Activated T-cell treated with anti-CD3 and anti-CD28 coated beads for 1 hour (primary cell): ENCODE measurements at regions not wholly inside any gene's neighbourhood (a gene's known extent, or its start where the extent isn't known, plus 50 kb on each side); places are given as distances from the start of the nearest gene placed in this dataset.
"Not testable (repeated sequence)": the region's sequence is repeated elsewhere in the genome, so short reads cannot be mapped to it uniquely, and the experiment has no call there.

Source experiments
- DNase-seq: peaks from one replicate; pipeline ENCODE4 v3.0.0-alpha.2; 2020; ENCODE audit warnings: low read depth

DNA sequence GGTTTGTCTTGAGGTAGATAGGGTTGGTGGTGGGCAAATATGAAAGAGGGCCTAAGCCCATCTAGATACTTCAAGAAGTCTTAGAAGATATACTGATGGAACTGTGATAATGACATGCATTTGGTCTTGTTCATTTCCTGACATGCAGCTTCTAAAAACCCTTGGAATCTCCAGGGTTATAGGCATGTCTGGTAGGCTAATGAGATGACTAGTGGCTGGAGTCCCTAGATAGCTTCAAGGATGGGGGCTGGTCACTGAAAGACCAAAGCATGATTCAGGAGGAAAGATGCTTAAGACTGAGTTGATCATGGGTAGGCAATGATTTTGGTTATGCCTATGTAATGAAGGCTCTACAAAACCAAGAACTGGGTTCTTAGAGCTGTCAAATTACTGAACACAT, 217.9 kb upstream of the MOCS1 start:
- no peak for DNase-seq

DNA sequence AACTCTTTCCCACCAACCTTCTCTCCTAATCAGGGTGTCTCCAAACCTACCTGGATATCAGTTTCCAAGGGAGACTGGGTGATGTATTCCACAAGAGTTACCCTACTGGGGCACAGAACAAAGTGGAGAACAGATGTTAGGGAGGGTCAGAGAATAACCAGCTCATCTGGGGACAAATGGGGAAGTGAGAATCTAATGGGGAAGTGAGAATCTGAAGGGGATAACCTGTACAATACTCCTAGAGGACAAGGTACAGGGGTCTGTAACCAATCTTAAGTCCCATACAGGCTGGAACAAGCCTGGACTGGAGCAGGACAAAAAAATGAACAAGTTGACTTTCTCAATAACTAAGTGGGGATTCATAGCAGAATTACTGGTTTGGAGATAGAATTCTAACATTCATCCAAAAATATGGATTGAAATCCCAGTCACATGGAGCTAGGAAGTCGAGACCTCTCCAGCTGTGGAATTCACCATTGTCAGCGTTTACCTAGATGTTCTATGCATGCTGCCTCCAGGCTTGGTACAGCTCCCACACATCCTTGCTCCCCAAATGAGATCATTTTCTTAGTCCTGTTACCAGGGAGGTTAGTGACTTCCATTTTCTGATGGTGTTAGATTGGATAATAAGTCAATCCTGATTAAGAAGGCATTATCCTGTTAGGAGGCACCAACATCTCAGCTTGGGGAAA, 214.8 kb upstream of the MOCS1 start:
- no peak for DNase-seq

DNA sequence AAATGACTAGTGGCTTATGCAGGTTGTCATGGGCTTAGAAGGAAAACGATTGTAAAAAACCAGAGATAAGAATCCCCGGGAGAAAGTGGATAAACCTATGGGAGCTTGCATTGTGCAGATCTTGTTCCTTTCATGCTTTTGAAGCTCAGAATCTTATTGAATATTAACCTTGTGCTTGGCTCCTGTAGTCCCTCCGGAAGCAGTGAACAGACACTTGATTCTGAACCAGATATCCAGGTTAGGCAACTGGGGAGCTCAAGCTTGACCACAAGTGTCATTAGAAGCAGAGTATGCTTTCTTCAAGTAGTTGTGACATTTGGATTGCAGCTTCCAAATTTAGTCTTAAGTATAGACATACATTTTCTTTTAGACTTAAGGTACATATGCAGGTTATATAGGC, 212.6 kb upstream of the MOCS1 start:
- no peak for DNase-seq

DNA sequence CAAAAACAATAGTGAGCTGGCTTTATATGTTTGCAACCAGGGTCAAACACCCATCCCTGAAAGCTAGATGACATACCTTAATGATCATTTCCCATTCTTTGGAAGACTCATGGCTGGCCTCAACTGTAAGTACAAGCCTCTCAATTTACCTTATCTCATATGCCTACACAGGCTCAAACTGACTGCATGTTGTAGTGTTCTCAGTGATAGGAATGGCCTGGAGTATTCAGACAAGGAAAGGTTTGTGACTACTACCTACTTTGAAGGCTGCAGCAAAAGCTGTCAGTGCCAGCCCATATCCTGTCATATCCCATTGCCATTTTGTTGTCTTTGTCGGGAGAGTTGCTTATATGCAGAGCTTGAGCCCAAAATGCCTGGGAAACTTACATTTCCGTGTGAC, 205.2 kb upstream of the MOCS1 start:
- DNase-seq: no peak

DNA sequence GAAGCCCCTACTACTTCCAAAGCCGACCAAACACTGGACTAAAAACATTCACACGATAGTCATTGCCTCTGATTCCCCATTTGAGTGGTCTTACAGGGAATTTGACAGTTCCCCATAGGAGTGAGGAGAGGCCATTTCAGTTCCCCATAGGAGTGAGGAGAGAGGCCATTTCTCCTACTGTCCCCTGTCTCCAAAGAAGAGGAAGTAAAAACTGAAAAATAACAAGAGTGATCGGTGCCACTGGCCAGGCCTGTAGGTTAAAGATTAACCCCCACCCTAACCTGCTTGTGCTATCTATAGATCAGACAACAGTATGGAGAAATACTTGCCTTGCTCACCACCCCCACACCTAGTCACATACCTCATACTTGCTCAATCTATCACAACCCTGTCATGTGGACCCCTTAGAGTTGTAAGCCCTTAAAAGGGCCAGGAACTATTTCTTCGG, 204.0 kb upstream of the MOCS1 start:
- DNase-seq: no peak

DNA sequence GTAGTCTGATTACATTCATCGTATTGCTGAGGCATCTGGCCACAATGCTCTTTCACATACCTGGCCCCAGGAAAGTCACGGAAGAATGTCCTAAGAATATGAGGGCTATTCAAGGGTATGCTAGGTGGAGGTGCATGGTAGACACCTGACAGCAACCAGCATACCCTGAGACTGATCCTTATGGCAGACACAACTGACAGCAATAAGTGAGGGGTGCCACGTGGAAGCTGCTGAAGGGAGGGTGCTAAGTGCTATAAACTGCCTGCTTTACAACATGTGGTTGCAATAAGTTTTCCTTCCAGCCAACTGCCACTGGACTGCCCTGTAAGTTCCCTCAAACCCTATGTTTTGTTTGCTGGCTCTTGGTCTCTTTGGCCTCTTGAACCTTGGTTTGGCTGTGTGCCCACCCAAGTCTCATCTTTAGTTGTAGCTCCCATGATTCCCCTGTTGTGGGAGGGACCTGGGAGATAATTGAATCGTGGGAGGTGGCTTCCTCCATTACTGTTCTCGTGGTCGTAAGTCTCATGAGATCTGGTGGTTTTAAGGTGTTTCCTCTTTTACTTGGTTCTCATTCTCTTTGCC, 201.3 kb upstream of the MOCS1 start:
- DNase-seq: no peak

DNA sequence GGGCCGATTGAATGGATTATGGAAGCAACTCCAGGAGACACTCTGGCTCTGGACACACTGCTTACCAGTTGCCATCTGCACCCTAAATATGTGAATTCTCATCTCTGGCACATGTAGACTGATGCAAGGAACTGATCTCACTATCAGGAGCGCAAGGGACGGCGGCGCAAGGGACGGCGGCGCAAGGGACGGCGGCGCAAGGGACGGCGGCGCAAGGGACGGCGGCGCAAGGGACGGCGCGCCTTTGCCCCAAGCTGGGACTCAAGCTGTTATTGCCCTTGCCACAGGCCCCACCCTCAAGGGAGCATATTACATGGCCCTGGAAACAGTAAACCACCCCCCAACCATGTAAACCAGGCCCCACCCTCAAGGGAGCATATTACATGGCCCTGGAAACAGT, 199.7 kb upstream of the MOCS1 start:
- not testable (repeated sequence) for DNase-seq

DNA sequence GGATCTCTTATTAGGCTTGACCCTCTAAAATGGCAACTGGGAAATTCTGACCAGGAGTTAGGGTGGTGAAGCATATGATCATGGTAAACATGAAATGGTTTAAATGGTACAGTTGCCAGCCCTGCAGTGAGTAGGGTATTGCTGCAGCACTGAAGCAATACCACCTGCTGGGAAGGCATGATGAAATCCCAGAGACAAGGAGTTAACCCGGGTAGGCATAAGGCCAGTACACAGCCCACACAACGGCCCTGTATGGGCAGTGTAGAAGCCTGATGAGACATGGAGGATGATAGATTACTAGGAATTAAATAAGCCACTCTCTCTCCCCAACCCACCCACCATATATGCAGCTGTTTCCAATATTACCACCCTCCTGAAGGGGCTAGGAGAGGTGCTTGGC, 197.4 kb upstream of the MOCS1 start:
- DNase-seq: no peak

DNA sequence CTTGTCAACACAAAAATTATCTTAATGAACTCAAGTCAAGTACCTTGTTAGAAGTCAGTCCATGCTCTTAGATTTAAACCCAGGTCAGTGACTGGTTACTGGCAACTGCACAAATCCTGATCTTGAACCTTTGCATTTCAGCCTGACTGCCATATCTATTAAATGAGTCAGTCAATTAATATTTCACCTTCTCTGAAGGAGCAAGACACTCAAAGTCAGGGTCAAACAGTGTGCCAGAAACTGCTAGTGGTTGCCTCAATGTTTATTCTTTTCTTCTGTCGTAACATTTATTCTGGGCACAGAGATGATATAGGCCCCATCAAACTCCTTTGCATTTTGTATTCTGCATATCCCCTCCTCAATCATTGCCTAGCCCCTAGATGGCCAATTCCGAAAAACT, 193.9 kb upstream of the MOCS1 start:
- DNase-seq: no peak

DNA sequence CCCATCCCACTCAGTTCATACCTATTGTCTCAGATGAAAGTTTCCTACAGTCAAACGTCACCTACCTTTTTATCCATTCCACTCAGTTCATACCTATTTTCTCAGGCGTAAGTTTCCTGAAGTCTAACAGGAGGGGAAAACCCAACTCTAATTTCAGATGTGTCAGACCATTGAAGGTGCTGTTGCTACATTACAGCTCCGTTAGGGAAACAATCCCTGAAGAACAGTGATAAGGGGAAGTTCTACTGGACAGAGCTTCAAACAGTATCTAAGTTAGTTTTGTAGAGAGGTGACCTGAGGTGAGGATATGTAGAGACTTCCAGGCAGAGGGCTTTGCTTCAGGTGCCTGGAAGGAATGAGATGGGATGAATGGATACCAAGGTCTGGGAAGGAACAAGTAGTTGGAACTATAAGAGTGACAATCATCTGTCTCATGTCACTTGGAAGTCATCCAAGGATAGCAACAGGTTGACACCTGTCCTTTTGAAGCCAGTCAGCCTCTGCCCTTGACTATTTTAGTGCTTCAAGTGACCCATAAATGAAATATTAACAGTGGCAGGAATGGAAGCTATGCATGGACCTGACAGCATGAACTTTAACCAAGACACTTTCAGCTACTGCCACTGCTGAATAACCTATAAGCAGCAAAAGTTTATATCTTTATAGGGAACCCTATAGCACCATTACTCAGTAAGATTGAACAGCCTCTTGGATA, 191.6 kb upstream of the MOCS1 start:
- DNase-seq: no peak

DNA sequence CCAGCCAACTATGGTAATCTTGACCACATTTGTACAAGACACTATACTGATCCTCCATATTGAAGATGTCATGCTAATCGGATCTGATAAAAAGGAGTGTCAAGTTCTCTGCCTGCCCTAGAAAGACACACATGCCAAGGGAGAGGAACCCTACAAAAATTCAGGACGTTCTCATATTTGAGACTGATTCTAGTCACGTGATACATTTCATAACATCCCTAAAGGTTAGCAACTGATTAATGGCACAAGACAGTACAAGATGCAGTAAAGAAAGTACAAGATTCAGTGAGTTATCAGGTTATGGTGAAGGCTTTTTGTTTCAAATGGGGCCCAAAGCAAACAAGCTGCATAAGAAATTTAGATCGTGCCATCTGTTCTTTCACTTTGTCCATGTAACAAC, 190.7 kb upstream of the MOCS1 start:
- no peak for DNase-seq

DNA sequence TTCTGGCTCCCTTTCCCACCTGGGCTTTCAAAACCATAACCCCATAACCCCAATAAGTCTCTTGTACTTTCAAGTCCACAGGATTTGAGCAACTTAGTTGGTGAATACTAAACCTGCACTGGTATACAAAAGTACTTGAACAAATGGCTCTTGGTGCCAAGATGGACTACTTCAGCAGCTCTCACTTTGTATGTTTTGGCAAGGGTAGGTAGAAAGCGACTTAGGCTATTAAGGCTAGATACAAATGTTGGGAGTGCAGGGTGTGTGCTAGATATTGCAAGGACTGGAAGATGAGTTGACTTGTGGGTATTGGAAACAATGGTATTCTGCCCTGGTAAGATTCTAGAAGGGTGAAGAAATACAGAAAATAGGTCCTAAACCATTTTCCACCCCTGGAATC, 182.6 kb upstream of the MOCS1 start:
- DNase-seq: no peak

DNA sequence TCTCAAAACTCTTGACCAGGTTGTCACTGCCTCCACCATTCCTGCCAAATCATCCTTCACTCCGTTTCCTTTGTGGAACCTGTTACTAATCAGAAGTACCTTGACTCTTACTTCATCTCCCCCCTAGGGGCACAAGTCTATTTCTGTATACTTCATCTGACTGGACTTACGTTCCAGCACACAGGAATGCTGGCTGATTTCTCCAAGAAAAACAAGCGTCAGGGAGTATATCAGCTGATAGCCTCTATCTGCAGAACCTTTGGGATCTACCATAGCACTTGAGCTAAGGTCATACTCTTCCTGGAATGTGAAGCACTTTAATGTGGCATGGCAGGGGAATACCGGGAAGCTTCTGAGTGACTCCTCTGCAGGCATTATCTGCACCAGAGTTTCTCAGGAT, 178.1 kb upstream of the MOCS1 start:
- DNase-seq: no peak

DNA sequence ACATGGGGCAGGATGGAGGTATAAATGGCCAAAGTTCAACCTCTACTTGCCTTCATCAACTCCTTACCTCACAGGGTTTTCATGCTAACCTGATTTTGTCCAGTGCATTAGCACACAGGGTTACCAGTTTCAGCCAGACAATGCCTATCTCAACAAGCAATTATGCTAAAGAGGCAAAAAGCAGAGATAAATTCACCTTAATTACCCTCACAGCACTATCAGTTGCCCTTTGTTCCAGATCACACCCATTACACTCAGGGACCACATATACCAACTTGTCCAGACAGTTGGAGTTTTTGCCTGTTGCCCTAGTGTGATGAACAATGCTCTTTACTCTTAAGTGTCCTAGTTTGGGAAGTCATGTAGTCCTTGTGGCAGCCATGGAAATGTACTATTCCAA, 174.5 kb upstream of the MOCS1 start:
- no peak for DNase-seq

DNA sequence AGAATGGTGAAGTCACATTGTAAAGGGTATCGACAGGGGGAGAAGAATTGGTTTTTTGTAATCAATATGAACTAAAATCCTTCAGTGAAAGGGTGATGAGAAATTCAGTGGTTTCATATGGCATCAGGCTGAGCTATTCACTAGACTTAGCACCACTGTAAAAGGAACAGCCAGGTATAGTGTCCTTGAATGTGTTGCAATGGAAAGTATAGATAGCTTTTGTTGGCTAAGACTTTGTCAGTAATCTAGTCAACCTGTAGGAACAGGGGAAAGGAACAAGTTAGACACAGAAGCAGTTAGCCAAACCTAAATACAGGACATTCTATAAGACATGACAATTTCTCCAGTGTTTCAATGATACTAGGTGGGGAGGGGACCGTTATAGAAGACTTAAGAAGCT, 172.6 kb upstream of the MOCS1 start:
- no peak for DNase-seq

DNA sequence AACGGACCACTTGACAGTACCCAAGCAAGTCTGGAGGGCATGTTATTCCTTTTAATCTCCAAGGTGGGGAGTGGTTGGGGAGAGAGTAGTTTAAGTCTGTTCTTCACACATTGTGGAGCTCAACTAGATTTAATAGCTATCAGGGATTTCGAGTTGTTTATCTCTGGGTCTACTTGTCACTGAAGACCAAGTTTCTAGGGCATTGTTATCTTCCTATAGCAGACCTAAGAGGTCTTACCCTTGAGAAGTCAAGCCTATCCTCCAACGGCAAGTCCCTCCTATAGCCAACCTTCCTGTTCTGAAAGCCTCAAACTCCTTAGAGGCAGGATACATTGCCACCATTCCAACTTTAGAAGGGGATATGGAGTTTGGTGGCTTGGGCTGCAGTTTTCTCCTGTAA, 164.5 kb upstream of the MOCS1 start:
- no peak for DNase-seq

DNA sequence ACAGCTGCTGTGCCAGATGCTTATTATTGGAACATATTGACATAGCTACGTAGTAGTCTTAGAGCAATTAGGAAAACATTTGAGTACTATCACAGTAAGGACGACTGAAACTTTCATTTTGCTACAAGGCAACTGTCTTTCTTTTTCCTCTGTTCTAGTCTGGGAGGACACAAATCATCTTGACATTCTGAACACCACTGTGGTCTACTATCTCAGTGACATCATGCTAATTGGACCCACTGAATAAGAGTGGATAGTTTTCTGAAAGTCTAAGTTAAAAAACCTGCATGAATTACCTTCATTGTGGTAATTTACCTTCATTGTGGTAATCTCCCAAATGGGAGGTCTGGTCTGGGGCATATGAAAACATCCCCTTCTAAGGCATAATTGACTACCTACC, 163.3 kb upstream of the MOCS1 start:
- DNase-seq: no peak

DNA sequence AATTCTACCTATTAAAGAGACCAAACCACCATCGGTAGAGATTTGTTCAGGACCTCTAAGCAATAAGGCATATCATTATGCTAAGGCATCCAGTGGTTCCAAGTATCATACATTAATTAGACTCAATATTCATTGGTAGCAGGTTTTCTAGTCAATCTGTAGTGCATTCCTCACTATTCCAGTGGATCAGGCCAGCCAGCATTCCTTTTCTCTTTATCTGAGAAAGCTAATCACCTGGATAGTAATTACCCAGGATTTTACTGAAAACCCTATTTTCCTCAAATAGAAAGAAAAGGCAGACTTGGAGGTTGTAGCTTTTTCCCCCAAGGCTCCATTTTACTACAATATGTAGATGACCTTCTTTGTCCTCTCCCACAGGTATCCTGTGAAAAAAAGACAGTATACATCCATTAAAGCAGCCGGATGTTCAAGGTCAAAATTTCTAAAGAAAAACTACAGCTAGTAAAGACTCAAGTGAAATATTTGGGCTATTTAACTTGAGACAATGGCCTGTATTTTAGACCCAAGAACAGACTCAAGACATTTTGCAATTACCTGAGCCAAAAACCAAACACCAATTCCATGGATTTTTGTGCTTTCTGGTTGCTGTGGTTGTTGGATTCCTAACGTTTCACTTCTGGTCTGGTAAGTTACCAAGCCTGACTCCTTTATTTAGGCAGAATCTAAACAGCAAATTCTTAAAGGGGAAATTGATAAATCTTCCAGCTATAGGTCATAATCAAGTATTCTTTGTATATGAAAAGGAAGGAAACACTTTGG, 149.1 kb upstream of the MOCS1 start:
- no peak for DNase-seq

DNA sequence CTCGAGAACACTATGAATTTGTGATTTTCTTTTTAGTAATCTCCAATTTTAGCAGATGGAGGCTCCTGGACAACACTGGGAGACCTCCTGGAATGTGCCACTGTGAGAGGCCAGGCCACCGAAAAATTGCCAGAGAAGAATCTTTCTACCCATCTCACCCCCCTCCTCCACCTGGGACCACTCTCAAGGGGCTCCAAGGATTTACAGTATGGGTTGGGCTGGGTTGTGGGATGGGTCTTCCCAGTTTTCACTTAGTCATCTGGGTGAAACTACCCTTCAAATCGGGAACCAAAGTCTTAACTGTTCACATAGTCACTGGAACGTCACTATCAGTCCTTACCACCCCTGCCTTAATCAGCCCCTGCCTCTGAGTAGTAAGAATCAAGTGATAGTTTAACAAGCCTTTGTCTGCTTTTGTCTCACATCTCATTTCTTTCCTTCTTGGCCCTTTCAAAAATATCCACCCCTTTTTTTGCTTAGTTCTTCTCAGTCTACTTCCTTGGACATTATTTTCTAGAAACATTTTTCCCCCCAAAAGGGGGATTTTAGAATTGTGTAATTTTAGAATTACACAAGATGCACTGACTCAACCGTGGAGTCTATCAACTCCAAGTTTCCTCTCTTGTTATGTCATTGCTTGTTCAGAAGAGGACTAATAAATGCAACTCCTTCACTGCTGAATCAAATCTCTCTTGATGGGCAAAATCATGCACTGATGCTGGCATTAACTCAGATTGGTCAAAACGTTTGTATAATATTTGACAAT, 148.2 kb upstream of the MOCS1 start:
- DNase-seq: no peak

DNA sequence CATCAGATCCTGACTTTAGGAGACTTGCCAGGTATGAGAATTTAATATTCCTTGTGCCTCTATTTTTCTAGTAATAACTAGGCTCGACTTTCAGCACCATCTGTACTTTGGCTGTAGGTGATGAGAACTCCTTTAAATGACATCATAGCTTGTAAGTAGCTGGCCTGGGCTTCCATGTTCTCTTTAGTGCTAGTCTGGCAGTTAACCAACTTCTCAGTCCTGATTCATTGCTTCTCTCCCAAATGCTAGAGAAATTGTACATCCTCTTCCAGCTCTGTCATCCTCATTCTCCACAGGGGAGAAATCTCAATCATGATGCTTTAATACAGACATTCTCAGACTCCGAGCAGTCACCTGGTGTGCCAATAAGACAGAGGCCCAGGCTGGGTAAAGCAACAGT, 143.5 kb upstream of the MOCS1 start:
- DNase-seq: no peak

DNA sequence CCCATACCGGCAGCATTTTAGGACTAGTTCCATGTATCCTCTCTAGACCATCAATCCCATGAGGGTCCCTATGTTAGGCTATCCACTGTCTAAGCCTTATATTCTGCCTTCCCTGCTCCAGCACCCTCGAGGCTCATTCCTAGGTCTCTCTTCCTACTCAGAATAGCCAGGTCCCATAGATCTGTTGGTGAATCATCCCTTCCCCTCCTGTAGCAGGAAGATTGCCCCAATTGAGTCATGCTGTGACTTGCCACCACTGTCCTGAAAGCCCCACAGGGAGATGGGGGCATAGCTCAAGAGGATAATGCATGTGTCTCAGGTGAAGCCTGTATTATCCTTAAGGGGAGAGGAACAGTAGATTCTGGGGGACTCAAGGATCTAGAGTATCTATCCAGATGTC, 143.1 kb upstream of the MOCS1 start:
- DNase-seq: no peak

DNA sequence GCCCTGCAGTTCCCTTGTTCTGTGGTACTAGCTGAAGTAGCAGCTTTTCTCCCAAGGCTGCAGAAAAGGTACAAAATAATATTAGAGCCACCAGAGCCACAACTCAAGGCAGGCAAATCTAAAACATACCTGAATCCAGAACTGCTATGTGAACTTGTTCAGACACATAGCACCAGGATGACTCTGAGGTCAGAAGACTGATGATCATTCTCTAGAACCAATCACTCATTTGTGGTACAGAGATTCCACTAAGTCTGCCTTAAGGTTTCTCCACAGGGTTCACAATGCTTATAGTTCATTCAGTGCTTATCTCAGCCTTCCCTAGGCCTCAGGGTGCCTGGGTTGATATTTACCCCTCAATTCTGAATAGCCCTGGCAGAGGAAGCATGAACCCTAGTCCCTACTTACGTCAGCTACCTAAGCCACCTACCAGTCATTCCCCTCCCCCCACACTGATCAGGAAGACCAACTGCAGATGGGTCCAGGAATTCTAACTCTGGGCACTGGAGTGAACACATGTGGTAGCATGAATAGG, 140.9 kb upstream of the MOCS1 start:
- no peak for DNase-seq
